ENCODE measurements at regions not wholly inside any gene's neighbourhood (a gene's known extent, or its start where the extent isn't known, plus 50 kb on each side); places are given as distances from the start of the nearest gene placed in this dataset.

DNA sequence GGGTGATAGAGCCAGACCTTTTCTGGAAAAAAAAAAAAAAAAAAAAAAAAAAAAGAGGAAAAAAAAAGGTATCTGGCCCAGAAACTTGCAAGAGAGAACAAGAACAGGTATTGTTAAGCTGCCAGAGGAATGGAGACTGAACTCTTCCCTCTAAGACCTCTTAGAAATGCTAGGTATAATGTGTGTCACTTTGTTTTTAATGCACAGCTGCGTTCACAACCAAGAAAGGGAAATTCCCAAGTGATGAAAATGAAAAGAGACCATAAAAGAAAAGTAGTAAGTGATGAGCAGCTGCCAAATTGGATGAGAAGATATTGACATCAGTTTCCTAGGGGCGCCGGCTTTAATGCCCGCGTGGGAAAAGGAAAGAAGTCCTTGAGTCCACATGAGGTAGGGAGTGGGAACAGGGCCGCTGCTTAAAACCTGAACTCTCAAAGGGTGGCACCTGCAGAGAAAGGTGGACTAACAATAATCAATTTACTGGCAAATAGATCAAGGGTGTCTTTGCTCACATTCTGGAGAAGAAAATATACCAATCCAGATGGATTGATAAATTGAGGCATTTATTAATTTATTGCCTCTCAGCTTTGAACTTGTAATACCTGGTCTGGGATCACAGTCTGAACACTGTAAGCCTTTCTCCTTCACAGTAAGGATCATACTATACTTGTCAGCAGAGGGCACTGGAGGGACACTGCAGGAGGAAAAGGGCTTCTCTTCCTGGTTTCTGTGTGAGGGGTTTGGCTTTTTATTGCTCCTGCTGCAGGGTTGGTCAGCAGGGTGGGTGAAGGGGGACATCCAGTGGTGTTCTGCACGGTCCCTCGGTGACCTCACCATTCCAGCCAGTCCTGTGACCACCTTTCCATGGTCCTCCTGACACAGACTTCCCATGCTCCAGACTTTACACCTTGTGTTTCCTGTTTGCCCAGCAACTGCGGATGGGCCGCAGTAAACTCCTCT lies 131.6 kb downstream of the AQP9 start:
- DNase-seq (ENCODE audit: low read depth in 2 of 2): no peak

DNA sequence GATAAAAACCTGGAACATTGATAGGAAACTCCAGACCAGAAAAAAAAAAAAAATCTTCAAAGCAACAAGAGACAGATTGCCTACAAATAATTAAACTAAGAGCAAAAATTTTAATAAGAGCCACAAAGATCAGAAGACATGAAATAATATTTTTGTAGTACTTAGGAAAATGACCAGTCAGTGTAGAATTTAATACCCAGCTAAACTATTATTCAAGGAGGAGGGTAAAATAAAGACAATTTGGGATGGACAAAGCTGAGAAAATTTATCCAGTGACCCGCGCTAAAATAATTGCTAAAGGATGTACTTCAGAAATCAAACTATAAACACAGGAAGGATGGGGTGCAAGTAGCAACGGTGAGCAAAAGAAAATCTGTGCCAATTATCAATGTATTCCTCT lies 133.2 kb downstream of the AQP9 start:
- DNase-seq (ENCODE audit: low read depth in 2 of 2): no peak

DNA sequence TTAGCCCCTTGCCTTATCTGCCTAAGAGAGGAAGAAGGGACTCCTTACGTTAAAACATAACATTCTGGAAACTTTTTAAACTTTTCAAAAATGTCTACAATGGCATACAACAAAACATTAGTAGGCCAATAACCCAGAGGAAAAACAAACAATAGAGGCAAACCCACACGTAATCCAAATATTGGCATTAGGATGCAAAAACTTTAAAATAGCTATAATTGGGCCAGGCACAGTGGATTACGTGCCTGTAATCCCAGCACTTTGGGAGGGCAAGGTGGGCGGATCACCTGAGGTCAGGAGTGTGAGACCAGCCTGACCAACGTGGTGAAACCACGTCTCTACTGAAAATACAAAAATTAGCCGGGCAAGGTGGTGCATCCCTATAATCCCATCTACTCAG lies 134.9 kb downstream of the AQP9 start:
- no peak for DNase-seq (ENCODE audit: low read depth in 2 of 2)

DNA sequence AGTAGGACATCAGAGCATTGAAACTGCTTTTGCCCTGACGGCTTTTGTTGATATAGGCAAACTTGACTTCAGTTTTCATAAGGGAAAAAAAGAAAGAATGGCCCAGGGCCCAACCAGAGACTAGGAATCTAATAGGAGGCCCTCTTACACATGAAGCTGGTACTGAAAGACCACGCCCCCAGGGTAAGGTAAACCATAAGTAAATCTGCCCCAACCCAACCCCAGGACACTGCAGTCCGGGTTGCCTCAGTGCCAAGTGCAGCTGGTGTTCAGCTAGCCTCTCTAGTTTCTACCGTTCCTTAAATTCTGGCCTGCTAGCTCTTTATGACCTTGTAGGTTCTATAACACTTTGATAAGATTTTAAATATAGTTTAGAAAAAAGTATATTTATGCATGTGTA lies 136.7 kb downstream of the AQP9 start:
- no peak for DNase-seq (ENCODE audit: low read depth in 2 of 2)

DNA sequence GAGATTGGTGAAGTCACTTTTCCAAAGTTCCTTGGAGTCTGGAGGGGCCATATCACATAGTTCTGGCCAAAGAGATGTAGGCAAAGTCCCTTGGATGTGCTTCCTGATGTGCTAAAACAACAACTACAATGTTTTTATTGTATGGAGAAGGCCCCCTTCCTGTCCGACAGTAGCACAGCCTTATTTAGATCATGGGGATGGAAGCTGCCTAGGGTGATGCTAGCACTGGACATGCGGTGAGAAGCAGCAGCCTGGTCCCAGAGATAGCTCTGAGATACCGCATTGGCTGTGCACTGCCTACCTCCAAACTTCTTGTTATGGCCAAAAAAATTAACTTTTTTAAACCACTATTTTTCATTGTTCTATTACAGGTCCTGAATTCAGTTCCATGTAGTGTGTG lies 137.6 kb downstream of the AQP9 start:
- DNase-seq (ENCODE audit: low read depth in 2 of 2): no peak

DNA sequence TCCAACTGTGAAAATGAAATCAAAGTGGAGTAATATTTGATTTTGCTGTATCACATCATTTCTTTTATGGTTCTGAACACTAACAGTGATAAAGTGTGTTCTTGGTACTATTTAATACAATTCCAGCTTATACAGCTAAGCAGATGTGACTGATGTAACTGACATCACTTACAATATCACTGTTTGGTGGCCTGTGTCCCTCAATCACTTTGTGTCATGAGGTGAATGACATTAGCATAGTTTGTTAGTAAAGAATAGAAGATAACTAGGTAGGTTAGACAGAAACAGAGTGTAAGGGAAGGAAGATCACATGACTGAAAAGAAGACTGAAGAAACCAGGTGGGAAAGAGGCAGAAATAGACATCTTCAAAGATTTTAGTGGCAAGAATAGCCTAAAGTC lies 138.7 kb downstream of the AQP9 start:
- DNase-seq (ENCODE audit: low read depth in 2 of 2): no peak

DNA sequence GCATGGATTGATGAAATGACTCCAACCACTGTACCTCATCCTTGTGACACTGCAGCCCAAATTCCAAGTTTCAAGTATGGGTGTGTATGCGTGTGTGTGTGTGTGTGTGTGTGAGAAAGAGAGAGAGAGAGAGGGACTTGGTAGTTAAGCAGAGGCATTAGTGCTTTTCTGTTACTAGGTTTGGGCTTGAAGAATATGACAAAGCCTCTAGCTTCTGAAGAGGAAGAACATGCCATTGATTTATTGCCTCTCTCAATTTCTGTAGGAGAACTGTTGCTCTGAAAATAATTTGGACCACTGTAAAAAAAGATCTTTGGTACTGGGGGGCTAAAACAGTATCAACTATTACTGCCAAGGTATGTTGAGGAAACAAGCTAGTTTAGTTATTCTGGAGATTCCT lies 139.2 kb downstream of the AQP9 start:
- DNase-seq (ENCODE audit: low read depth in 2 of 2): no peak

DNA sequence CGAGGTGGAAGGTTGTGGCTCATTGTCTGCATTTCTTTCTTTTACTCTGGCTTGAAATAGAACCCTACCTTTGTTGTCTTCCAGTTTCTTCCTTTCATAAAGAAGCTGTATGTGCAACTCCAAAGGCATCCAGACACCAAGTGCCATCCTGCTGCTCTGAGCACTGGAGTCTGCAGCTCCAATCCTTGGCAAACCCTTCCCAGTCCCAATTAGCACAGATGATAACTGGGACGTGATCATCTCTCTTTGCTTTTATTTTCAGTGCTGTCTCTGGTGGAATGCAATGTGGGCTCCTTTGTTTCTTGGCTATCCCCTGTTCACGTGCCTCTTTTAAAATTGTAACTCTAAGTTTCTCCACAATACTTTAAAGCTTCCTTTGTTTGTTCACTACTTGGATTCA lies 140.9 kb downstream of the AQP9 start:
- DNase-seq (ENCODE audit: low read depth in 2 of 2): no peak

DNA sequence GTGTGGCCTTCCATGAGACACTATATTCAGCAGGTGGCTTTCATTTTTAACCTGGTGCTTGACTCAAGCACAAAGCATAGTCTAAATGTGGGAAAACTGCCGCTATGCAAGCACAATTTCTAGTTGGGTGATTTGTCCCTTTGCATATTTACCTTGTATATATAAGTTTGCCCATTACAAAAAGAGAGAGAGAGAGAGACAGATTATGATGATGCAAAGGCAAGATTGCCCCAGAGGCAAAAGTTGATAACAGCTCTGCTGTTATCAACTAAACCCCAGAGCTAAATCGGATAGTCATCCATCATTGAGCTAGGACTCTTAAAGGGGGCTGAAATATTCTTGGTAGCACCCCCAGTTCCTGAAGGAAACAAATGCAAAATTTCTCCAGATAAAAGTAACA lies 141.5 kb downstream of the AQP9 start:
- no peak for DNase-seq (ENCODE audit: low read depth in 2 of 2)

DNA sequence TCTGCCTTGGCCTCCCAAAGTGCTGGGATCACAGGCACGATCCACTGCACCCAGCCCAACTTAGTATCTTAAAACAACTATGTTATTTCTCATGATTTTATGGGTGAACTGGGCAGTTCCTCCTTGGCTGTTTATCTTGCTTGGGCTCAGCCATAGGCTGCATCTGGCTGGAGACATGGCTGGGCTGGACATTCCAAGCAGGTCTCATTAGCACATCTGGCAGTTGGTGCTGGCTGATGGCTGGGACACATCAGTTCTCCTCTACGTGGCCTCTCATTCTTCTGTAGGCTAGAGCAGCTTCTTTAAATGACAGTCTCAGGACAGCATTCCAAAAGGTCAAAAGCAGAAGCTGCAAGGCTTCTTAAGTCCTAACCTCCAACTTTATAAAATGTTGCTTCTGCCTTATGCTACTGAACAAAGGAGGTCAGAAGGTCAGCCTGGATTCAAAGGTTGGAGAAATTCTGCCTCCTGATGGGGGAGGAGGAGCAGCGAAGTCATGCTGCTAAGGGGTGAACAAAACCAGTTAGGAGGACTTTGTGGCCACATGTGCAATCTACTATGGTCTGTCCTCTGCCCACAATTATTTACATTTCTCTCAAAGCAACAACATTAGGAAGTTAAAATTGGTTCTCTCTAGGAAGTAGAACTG lies 144.0 kb downstream of the AQP9 start:
- DNase-seq (ENCODE audit: low read depth in 2 of 2): no peak

DNA sequence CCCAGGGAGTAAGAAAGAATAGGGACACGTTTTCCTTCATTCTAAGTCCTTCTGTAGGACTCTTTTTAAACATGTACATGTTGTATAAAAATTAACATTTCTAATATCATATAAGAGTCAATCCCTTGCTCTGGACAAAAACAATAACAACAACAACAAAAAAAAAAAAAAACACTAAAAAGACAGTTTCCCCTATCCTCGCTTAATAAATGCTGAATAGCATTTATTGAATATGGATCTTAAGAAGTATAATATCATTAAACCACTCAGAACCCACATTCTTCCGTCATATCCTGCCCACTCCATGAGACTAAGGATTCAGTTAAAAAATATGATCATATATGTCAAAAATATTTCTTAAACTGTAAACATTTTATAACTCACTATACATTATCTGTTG lies 145.1 kb downstream of the AQP9 start:
- DNase-seq (ENCODE audit: low read depth in 2 of 2): no peak

DNA sequence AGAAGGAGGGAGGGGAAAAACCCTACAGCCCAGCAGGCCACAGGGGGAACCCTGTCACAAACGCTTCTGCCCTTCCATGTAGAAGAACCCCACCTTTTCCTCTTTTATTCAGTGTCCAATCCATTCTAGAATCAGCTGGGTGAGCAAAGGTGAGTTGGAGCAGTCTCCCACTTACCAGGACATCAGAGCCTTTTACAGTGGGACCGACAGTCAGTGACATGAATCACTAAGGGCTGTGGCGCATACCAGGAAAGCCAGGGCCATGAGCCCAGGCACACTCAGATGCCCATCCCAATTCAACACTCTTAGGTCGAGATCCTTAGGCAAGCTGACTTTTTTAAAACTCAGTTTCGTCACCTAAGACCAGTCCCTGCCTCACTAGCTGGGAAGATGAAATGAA lies 146.1 kb downstream of the AQP9 start:
- DNase-seq (ENCODE audit: low read depth in 2 of 2): no peak

DNA sequence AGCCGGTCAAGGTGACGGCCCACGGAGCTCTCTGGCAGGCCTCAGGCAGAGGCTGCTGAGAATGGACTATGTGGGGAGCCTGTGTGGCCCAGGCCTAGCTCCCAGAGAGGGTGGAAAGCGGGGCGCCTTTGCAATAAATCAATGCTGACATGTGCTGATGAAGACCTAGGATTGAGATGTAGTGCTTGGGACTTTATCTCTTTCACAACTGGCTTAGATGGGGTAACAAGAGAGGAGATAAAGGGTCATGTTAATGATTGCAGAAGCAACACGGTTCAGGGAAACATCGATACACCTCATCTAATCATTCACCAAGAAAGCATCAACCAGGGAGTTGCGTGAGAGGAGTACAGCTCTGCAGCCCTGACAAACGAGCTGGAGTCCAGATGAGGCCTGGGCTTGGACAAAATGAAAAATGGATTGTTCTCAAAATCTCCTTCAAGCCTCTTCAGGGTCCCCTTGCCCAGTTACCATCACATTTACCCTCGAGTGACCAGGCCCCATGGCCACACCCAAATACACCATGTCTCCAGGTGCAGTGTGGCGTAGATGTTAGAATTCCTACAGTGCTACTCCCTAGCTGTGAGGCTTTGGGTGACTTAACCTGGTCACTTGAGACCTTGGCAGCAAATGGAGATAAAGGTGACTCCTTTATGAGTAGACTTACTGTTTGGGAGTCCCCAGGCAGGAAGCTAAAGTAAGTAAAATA lies 146.4 kb upstream of the LIPC start:
- DNase-seq (ENCODE audit: low read depth in 2 of 2): no peak

DNA sequence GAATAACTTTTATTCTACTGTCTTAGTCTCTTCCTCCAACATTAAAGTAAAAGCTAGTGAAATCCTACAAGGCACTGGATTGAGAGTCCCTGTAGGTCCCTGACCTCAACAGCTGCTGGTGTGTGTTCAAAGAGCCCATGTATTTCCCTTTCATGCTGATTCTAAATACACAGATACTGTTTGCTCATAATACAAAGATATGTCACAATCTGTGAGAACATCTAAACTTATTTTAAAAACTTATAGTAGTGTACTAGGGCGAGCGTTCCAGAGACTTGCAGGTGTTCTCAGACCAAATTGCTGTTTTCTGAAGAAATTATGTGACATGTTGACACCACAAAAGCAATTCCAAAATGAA lies 145.9 kb upstream of the LIPC start:
- DNase-seq (ENCODE audit: low read depth in 2 of 2): no peak

DNA sequence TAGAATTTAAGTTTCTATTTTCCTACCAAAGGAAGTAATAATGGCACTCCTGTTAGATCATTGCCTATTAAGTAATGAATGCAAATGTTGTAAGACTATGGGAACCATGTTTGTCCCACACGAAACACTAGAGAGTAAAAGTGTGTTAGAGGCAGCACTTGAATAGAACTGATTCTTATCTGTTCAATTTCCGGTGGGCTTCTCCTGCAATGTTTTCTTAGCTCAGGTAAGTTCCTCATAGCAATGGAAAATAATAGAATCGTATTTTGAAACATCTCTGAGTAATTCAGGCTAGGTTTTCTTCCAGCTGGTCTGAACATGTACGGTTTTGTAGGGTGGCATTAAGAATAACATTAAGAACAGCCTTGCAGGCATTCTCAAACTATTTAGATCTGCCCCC lies 145.3 kb upstream of the LIPC start:
- DNase-seq (ENCODE audit: low read depth in 2 of 2): no peak

DNA sequence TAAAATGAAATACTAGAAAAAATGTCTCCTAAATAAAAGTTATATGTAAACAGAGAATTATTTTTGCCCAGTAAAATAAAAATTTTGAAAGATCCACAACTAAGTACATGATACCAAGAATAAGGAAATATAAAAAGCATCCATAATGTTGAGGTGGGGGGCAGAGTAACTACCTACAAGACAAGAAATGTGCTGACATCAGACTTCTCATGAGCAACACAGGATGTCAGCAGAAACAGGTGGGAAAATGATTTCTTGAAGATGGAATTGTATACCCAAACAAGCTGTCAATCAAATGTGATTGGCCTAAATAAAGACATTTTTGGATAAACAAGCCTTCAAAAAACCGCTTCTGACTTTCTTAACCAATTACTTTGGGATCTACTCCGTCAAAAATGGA lies 143.9 kb upstream of the LIPC start:
- no peak for DNase-seq (ENCODE audit: low read depth in 2 of 2)

DNA sequence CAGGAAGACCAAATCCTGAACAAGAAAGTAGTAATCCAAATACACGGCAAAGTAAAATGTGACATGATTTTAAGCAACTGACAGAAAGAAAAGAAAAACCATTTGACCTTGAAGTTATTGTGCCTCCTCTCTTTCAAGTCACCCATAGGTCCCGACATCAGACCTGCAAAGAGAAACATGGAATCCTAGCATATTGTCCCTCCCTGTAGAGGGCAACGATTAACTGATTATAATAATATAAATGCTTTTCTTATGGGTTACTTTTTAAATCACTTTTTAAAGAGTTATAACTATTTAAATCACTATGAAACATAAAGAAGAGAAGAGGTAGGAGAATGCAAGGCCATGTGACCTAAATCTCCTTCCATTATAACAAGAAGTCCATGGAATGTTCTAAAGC lies 143.2 kb upstream of the LIPC start:
- DNase-seq (ENCODE audit: low read depth in 2 of 2): no peak

DNA sequence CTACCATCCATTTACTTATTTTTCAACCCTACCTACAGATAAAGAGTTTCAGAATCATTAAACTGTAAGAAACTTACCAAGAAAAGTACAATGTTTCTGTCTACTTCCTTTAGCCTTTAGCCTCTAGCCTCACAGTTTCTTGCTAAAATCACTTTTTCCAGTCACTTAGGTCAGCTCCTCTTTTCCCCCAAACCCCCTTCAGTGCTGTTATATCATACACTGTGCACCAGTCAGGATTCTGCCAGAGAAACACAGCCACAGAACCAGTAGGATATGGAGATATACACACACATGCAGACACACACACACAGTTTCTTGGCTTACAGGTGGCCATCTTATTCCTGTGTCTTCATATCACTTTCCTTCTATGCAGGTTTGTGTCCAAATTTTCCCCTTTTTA lies 139.9 kb upstream of the LIPC start:
- no peak for DNase-seq (ENCODE audit: low read depth in 2 of 2)

DNA sequence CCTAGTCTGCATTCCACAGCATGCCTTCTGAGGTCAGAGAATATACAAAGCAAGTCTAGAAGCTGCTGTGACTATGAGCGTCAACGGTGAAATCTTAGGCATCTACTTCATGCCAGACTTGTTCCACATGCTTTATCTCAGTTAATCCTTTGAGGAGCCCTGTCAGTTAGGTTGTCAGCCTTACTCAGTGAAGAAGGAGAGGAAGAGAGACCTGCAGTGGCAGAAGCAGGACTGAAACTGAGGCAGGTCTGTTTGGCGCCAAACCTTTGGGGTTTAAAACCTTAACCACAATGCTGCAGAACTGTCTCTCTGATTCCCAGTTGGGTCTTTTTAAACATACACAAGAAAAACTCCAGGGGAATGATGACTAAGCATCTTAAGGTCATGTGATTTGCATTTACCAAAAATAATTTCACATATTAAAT lies 139.0 kb upstream of the LIPC start:
- no peak for DNase-seq (ENCODE audit: low read depth in 2 of 2)

DNA sequence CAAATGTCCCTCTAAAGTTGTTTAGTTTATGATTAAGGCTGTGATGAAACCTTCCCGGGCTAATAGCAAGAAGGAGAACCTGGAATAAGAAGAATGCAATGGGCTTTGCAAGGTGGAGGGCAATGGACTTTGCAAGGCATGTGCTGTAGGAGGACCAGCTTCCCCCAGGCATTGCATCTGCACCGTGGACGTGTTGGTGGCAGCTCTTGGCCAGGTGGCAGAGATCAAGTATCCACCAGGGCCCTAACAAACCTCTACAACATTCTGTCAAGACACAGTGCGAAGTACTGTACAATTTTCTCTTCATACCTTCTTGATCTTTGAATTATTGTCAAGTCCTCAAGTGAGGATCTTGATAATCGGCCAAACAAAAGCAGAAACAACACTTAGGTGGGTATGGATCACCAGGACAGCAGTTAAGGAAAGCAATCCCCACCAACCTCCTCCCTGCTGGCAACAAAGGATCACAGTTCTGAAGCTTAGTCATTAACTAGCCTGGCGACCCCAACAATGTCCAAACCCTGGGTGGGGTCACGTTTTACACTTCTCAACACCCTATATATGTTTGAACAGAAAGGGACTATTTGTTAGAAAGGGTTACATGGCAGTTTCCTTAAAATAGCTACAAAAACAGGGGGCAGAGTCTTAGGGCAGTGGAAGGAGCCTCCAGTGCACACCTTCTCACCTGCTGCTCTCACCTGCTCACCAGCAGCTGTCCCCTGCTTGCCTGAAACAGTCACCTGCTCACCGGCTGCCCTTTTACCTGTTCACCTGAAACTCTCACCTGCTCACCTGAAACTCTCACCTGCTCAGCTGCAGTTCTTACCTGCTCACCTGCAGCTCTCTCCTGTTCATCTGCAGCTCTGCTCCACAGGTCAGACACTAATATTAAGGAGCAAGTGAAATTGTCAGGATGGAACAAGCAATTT lies 137.9 kb upstream of the LIPC start:
- DNase-seq (ENCODE audit: low read depth in 2 of 2): no peak

DNA sequence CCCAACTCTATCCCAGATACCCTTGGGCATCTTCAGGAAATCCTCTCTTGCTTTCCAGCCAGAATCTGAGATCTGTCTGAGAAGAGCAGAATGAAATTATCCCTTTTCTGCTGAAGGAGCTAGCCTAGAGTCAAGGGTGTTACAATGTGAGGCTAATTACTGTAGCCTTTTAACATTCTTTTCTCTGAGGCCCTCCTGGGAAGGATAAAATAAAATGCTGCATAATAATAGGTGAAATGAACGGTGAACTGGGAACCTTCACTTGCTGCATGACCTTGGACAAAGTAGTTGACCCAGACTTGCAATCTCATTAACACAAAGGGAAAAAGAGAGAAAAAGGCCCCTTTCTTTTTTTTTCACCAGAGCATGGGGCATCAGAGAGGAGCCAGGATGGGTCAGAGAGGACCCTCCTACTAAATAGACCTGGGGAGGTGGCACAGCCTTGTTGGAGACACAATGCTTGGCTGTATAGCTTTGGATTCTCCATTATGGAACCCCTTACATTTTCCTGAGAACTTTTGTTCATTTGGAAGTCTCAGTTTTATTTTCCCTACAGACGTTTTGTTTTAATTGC lies 137.0 kb upstream of the LIPC start:
- no peak for DNase-seq (ENCODE audit: low read depth in 2 of 2)

All from stimulated activated CD4-positive, alpha-beta T cell treated with anti-CD3 and anti-CD28 coated beads, Interleukin-12 subunit alpha, Interleukin-12 subunit beta, amount 100 ng/mL, for 24 hours (primary cell).